Adrenal gland (tissue), 9 donors: ENCODE measurements at regions not wholly inside any gene's neighbourhood (a gene's known extent, or its start where the extent isn't known, plus 50 kb on each side); places are given as distances from the start of the nearest gene placed in this dataset.

Source experiments
- DNase-seq, 7 donors: peaks; one replicate each; pipeline ENCODE4 v3.0.0-alpha.2; 2019 to 2020
- H3K27ac ChIP-seq, 5 donors: fragments of 200-600 bp; sonication (generic) in 4 of 5; 1 replicate in 3 of 5; 2 replicates in 2 of 5; pipeline versions ENCODE4 v1.5.1 to v1.8.0; 2016 to 2020; ENCODE audit warnings: mild to moderate bottlenecking in 1 of 5
- H3K27me3 ChIP-seq: fragments of 200-600 bp; 2 replicates; pipeline ENCODE4 v1.8.0; 2021
- H3K36me3 ChIP-seq, 2 donors: fragments of 200-600 bp; replicated peaks in 1 of 2; 1 replicate in 1 of 2; 2 replicates in 1 of 2; pipeline versions ENCODE4 v1.5.1 to v1.8.0; 2018 to 2022
- H3K4me1 ChIP-seq, 2 donors: fragments of 200-600 bp; replicated peaks in 1 of 2; 1 replicate in 1 of 2; 2 replicates in 1 of 2; pipeline versions ENCODE4 v1.5.1 to v1.8.0; 2018 to 2021
- H3K4me3 ChIP-seq, 4 donors: fragments of 200-600 bp; sonication (generic) in 3 of 4; one replicate each; pipeline ENCODE4 v1.5.1; 2016 to 2018
- H3K9me3 ChIP-seq, 3 donors: fragments of 200-600 bp; sonication (generic) in 1 of 3; replicated peaks in 1 of 3; 1 replicate in 2 of 3; 2 replicates in 1 of 3; pipeline versions ENCODE4 v1.5.1 to v1.8.0; 2016 to 2021
- POLR2A ChIP-seq, 2 donors: fragments of 450-650 bp; IDR thresholded peaks; one replicate each; pipeline ENCODE4 v1.6.1; 2017; ENCODE audit warnings: antibody characterized with exemption in 2 of 2, mild to moderate bottlenecking in 2 of 2, moderate library complexity in 1 of 2
- WGBS, 4 donors: extraction: QIAGEN DNeasy Blood & Tissue Kit in 2 of 4; methylation state at CpG; one replicate each; pipeline versions ENCODE4 v1.1.5 to v1.1.7; 2013 to 2017; 5-methylcytosine and 5-hydroxymethylcytosine counted together
- intact Hi-C, 2 donors: fragments of 100-400 bp; cut with DNase I; formaldehyde crosslinking; loops; one replicate each; pipeline versions ENCODE4 v1.14.1 to v1.15.0; 2022 to 2023
- TF ChIP-seq, protein P1 (sequence below), 6 experiments: fragments of 450-650 bp in 4 of 6; fragments of 200-600 bp in 2 of 6; sonication (generic) in 1 of 6; IDR thresholded peaks; 1 replicate in 5 of 6; 2 replicates in 1 of 6; pipeline versions ENCODE4 v1.5.1 to v1.8.0; 2016 to 2021; ENCODE audit warnings: antibody characterized with exemption in 6 of 6, mild to moderate bottlenecking in 2 of 6, moderate library complexity in 1 of 6
- donor health status: healthy with polysubstance abuse.
- donor health status: Bipolar disorder and iron deficiency.
- donor health status: DM: yes; HTN: yes; CAD: no.
- donor health status: DM: no; HTN: no; CAD: no.
- donor health status: DM: no; HTN: no; CAD: no.

DNA sequence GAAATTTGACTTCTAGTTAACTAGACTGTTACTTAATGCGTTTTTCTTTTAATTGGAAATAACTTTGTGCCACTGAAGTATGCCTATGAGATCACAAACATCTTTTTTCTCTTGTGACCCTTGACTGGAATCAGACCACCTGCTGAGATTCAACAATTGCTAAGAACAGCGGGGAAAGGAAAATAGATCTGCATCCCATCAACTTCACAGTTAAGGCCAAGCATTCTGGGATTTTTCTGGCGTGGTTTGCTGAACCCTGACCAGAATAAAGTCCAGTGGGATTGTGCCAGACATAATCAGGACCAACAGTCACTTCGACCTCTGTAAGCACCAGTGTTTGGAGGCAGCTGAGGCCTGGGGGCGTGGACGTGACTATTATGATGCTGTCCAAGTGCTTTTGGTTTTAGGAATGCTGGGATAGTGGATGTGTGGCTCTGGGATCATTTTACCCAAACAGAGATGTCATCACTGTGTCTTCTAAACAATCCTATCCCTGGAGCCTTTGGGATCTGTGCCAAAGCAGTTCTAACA, 373.3 kb upstream of the PRKCQ start:
- 61 to 77% (median 71%) methylated on average over 6 of the region's 6 CpGs for WGBS, 4 donors
- intact Hi-C loops: no loop called here
- DNase-seq: no peak
- H3K27ac ChIP-seq: no peak overlapping the region
- no peak for TF ChIP-seq POLR2A (IDR thresholded peaks at IDR 0.05)
- no peaks in the 10 kb centered on the region for H3K36me3 ChIP-seq
- H3K4me3 ChIP-seq: no peak overlapping the region
- no peaks in the 10 kb centered on the region for H3K9me3 ChIP-seq
- H3K4me1 ChIP-seq: no peaks in the 10 kb centered on the region
- H3K27me3 ChIP-seq: no peaks in the 10 kb centered on the region

DNA sequence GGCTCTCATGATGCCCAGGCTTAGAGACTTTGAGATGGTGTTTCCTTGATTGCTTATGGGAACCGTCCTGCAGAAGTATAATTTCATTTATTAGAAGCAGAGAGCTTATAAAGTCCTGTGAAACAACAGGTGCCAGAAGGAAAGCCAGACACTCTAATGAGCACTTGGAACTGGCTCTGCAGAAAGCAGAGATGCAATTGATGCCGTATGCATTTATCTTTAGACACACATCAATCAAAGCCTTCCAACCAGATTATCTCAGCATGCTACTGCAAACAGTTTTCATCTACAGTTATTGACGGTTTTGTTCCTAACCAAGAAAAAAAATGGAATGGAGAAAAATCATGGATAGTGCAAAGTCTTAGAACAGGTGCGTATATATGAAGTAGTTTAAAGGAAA, 371.7 kb upstream of the PRKCQ start:
- H3K4me1 ChIP-seq: no peaks in the 10 kb centered on the region
- DNase-seq: no peak
- H3K27me3 ChIP-seq: no peaks in the 10 kb centered on the region
- H3K4me3 ChIP-seq: no peak overlapping the region
- H3K9me3 ChIP-seq: no peaks in the 10 kb centered on the region
- no peak for TF ChIP-seq POLR2A (IDR thresholded peaks at IDR 0.05)
- TF ChIP-seq, protein P1, sequence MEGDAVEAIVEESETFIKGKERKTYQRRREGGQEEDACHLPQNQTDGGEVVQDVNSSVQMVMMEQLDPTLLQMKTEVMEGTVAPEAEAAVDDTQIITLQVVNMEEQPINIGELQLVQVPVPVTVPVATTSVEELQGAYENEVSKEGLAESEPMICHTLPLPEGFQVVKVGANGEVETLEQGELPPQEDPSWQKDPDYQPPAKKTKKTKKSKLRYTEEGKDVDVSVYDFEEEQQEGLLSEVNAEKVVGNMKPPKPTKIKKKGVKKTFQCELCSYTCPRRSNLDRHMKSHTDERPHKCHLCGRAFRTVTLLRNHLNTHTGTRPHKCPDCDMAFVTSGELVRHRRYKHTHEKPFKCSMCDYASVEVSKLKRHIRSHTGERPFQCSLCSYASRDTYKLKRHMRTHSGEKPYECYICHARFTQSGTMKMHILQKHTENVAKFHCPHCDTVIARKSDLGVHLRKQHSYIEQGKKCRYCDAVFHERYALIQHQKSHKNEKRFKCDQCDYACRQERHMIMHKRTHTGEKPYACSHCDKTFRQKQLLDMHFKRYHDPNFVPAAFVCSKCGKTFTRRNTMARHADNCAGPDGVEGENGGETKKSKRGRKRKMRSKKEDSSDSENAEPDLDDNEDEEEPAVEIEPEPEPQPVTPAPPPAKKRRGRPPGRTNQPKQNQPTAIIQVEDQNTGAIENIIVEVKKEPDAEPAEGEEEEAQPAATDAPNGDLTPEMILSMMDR (IDR thresholded peaks at IDR 0.05): no peak
- H3K27ac ChIP-seq: no peak overlapping the region
- H3K36me3 ChIP-seq: no peaks in the 10 kb centered on the region
- intact Hi-C loops: no loop called here
- WGBS, 4 donors: 76 to 83% (median 79%) methylated on average over 4 of the region's 4 CpGs

DNA sequence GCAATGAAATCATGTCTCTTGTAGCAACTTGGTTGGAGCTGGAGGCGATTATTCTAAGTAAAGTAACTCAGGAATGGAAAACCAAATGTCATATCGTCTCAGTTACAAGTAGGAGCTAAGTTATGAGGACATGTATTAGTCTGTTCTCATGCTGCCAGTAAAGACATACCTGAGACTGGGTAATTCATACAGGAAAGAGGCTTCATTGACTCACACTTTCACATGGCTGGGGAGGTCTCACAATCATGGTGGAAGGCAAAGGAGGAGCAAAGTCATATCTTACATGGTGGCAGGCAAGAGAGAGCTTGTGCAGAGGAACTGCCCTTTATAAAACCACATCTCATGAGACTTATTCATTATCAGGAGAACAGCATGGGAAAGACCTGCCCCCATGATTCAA, 370.1 kb upstream of the PRKCQ start:
- H3K4me3 ChIP-seq: no peak overlapping the region
- DNase-seq: no peak
- no peaks in the 10 kb centered on the region for H3K36me3 ChIP-seq
- TF ChIP-seq POLR2A (IDR thresholded peaks at IDR 0.05): no peak
- TF ChIP-seq, protein P1 (IDR thresholded peaks at IDR 0.05): no peak
- intact Hi-C loops: no loop called here
- H3K27me3 ChIP-seq: no peaks in the 10 kb centered on the region
- WGBS, 4 donors: 89 to 94% (median 90%) methylated on average over 2 of the region's 2 CpGs
- no peak overlapping the region for H3K27ac ChIP-seq
- H3K9me3 ChIP-seq: no peaks in the 10 kb centered on the region
- H3K4me1 ChIP-seq: no peaks in the 10 kb centered on the region

DNA sequence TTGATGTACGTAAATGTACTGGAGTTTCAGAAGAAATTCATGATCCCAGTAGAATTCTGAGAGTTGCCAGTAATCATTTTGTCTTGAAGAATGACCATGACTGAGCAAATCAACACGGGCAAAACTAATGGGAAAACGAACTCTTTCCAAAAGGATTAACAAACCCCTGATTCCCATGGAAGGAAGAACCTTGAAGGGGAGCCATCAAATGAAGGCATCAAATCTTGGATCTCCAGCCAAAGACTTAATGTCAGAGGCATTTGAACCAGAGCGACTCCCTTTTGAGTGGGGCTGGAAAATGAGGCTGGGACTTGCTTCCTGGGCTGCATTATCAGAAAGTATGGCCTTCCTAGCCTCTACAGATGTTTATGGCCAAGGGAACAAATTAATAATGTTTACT, 364.4 kb upstream of the PRKCQ start:
- Histone ChIP-seq H3K4me3 (no peak overlapping the region), H3K9me3 (no peaks in the 10 kb centered on the region), H3K36me3 (no peaks in the 10 kb centered on the region), H3K27me3 (peaks cover 17% of the 10 kb centered on the region), H3K4me1 (no peaks in the 10 kb centered on the region), H3K27ac (no peak overlapping the region)
- DNase-seq: no peak
- intact Hi-C loops: no loop called here
- 79 to 87% (median 82%) methylated on average over 4 of the region's 4 CpGs for WGBS, 4 donors
- TF ChIP-seq, protein P1 (IDR thresholded peaks at IDR 0.05): no peak

DNA sequence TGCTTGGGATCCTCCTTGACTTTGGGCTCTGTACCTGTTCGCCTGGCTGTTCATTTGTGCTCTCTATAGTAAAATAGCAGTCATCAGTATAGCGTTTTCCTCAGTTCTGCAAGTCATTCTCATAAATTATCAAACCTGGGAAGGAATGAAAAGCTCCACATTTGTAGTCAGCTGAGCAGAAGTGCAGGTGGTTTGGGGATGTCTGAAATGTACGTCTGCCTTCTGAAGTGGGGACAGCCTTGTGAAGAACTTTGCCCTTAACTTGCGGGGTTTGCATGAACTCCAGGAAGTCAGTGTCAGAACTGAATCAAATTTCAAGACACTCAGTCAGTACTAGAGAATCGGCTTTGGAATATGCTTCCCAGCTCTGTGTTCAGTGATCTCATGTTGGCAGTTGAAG, 358.3 kb upstream of the PRKCQ start:
- no peak overlapping the region for H3K27ac ChIP-seq
- H3K4me1 ChIP-seq: no peaks in the 10 kb centered on the region
- 67 to 85% (median 69%) methylated on average over 5 of the region's 5 CpGs for WGBS, 4 donors
- H3K4me3 ChIP-seq: no peak overlapping the region
- no peak for TF ChIP-seq POLR2A (IDR thresholded peaks at IDR 0.05)
- TF ChIP-seq, protein P1 (IDR thresholded peaks at IDR 0.05): no peak
- H3K36me3 ChIP-seq: no peaks in the 10 kb centered on the region
- intact Hi-C loops: no loop called here
- no peak for DNase-seq
- H3K27me3 ChIP-seq: peaks cover 12% of the 10 kb centered on the region
- H3K9me3 ChIP-seq: no peaks in the 10 kb centered on the region
